ENCODE measurements at regions not wholly inside any gene's neighbourhood (a gene's known extent, or its start where the extent isn't known, plus 50 kb on each side); places are given as distances from the start of the nearest gene placed in this dataset.

GRCh38 chr2:125341353-125341752 is 1314.6 kb upstream of the GYPC start:
- no peak for TF ChIP-seq POLR2A (IDR thresholded peaks at IDR 0.05; ENCODE audit: extremely low read depth, insufficient read length)
- TF ChIP-seq, protein P1, sequence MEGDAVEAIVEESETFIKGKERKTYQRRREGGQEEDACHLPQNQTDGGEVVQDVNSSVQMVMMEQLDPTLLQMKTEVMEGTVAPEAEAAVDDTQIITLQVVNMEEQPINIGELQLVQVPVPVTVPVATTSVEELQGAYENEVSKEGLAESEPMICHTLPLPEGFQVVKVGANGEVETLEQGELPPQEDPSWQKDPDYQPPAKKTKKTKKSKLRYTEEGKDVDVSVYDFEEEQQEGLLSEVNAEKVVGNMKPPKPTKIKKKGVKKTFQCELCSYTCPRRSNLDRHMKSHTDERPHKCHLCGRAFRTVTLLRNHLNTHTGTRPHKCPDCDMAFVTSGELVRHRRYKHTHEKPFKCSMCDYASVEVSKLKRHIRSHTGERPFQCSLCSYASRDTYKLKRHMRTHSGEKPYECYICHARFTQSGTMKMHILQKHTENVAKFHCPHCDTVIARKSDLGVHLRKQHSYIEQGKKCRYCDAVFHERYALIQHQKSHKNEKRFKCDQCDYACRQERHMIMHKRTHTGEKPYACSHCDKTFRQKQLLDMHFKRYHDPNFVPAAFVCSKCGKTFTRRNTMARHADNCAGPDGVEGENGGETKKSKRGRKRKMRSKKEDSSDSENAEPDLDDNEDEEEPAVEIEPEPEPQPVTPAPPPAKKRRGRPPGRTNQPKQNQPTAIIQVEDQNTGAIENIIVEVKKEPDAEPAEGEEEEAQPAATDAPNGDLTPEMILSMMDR (IDR thresholded peaks at IDR 0.05; ENCODE audit: low read depth, low read length), result no peak
- TF ChIP-seq, protein P2, sequence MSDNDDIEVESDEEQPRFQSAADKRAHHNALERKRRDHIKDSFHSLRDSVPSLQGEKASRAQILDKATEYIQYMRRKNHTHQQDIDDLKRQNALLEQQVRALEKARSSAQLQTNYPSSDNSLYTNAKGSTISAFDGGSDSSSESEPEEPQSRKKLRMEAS (IDR thresholded peaks at IDR 0.05; ENCODE audit: low read depth, low read length), result no peak

Measured in NB4 (cell line).